ENCODE measurements at regions not wholly inside any gene's neighbourhood (a gene's known extent, or its start where the extent isn't known, plus 50 kb on each side); places are given as distances from the start of the nearest gene placed in this dataset.
A peak's percentile ranks its signal among the peaks of the same experiment; 100 is the strongest.

DNA sequence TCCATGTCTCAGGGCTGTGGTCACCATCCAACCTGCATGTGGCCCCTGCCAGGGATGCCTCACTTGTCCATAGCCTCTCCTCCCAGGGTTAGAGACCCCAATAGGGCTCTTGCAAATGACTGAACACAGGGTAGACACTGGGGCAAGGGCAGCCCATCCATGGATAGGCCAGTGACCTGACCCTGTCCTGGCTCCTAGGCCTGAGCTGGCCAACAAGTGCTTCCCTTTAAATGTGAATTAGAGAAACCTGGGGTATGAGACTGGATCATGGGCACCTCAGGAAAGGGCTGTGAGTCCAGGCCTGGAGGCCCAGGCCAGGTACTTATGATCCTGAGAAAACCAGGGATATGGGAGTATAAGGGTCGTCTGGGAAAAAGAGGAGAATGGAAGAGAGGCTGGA, 64.5 kb downstream of the COPS8 start:
- no peak for TF ChIP-seq POLR2AphosphoS5 (IDR thresholded peaks at IDR 0.05)
- Histone ChIP-seq H3K27me3 (no peaks in the 10 kb centered on the region), H3K27ac (no peak overlapping the region), H3K4me3 (no peak overlapping the region), H3K9me3 (peaks cover 17% of the 10 kb centered on the region), H3K36me3 (no peaks in the 10 kb centered on the region), H3K4me1 (peaks cover 3% of the 10 kb centered on the region)
- no peak for DNase-seq (ENCODE audit: low spot score in 2 of 2)
- WGBS, result 100% methylated on average over 1 of the region's 1 CpG

DNA sequence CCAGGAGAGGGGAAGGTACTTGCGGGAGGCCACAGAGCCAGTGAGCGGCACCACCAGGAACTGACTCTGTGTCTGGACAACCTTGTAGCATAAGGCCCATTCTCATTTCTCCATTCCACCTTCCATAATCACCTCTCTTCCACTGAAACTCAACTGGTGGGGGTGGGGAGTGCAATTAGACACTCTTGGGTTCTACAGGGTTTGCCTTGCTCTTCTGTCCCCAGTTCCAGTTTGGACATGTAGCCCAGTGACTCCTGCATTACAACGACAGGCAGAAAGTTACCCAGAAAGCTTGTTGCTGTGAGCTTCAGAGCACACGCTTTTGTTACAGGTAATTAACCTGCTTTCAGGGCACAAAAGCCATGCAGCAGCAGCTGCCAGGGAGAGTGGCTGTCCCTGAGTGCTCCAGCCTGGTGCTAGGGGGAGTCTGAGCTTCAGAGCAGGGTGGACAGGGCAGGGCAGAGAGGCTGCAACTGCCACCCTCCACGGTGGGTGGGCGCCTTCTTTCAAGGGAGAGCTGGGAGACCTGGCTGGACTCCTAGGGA, 65.2 kb downstream of the COPS8 start:
- no peaks in the 10 kb centered on the region for H3K36me3 ChIP-seq
- DNase-seq (ENCODE audit: low spot score in 2 of 2), result no peak
- 86% methylated on average over 6 of the region's 6 CpGs for WGBS
- H3K9me3 ChIP-seq, result peaks cover 17% of the 10 kb centered on the region
- H3K27me3 ChIP-seq, result no peaks in the 10 kb centered on the region
- peaks cover 9% of the 10 kb centered on the region for H3K4me1 ChIP-seq
- H3K4me3 ChIP-seq, result no peak overlapping the region
- TF ChIP-seq EP300 (IDR thresholded peaks at IDR 0.05) (no peak), POLR2A (IDR thresholded peaks at IDR 0.05) (no peak), POLR2AphosphoS5 (IDR thresholded peaks at IDR 0.05) (no peak), CTCF (IDR thresholded peaks at IDR 0.05) (no peak)
- H3K27ac ChIP-seq, result peak overlapping the region; percentile 16

GRCh38 chr2:237152361-237152760, 66.7 kb downstream of the COPS8 start:
- Histone ChIP-seq H3K27me3 (no peaks in the 10 kb centered on the region), H3K9me3 (peaks cover 8% of the 10 kb centered on the region), H3K4me1 (peaks cover 17% of the 10 kb centered on the region), H3K36me3 (no peaks in the 10 kb centered on the region), H3K4me3 (no peak overlapping the region), H3K27ac (no peak overlapping the region)
- TF ChIP-seq CTCF (IDR thresholded peaks at IDR 0.05) (no peak), POLR2A (IDR thresholded peaks at IDR 0.05) (no peak), EP300 (IDR thresholded peaks at IDR 0.05) (no peak), POLR2AphosphoS5 (IDR thresholded peaks at IDR 0.05) (no peak)
- 84% methylated on average over 9 of the region's 9 CpGs for WGBS
- no peak for DNase-seq (ENCODE audit: low spot score in 2 of 2)

GRCh38 chr2:237153181-237153580, 67.5 kb downstream of the COPS8 start:
- Histone ChIP-seq H3K9me3 (peaks cover 4% of the 10 kb centered on the region), H3K27ac (no peak overlapping the region), H3K36me3 (no peaks in the 10 kb centered on the region), H3K4me3 (no peak overlapping the region), H3K27me3 (no peaks in the 10 kb centered on the region), H3K4me1 (peaks cover 19% of the 10 kb centered on the region)
- WGBS, result 84% methylated on average over 6 of the region's 6 CpGs
- no peak for TF ChIP-seq POLR2AphosphoS5 (IDR thresholded peaks at IDR 0.05)
- TF ChIP-seq CTCF (IDR thresholded peaks at IDR 0.05), result no peak
- TF ChIP-seq EP300 (IDR thresholded peaks at IDR 0.05), result no peak
- no peak for TF ChIP-seq POLR2A (IDR thresholded peaks at IDR 0.05)
- DNase-seq (ENCODE audit: low spot score in 2 of 2), result no peak

DNA sequence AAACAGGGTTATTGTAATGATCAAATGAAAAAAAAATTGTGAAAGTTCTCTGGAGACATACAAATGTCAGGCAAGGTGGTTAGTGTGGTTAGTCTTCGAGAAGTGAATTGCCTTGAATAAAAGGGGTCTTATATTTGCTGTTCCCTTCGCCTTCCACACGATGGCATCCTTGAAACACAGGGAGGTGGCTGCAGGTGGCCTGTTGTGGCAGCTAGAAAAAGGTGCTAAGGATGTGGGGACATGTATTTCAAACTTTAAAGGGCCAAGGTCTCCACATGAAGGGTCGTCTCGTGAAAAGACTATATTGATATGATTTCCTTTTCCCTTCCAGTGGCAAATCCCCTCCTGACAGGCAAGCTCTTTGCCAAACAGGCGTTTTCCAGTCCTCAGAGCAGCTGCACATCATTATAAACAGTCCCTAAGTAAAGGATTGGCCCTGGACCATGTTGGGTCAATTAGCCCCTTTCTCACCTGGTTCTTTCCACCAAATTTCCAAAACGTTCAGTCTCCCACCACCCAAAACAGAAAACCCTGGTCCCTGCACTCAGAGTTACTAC, 68.5 kb downstream of the COPS8 start:
- no peak overlapping the region for H3K27ac ChIP-seq
- H3K36me3 ChIP-seq, result no peaks in the 10 kb centered on the region
- no peaks in the 10 kb centered on the region for H3K27me3 ChIP-seq
- peaks cover 19% of the 10 kb centered on the region for H3K4me1 ChIP-seq
- no peak overlapping the region for H3K4me3 ChIP-seq
- no peaks in the 10 kb centered on the region for H3K9me3 ChIP-seq
- 46% methylated on average over 7 of the region's 7 CpGs for WGBS
- TF ChIP-seq POLR2A (IDR thresholded peaks at IDR 0.05) (no peak), CTCF (IDR thresholded peaks at IDR 0.05) (peak in 1 of 2 donors; percentile 25), POLR2AphosphoS5 (IDR thresholded peaks at IDR 0.05) (no peak)
- no peak for DNase-seq (ENCODE audit: low spot score in 2 of 2)

Measured in suprapubic skin (tissue), 4 donors.